ENCODE measurements at regions not wholly inside any gene's neighbourhood (a gene's known extent, or its start where the extent isn't known, plus 50 kb on each side); places are given as distances from the start of the nearest gene placed in this dataset.

- Mint-ChIP-seq H3K4me1 (no peaks in the 10 kb centered on the region), H3K36me3 (no peaks in the 10 kb centered on the region), H3K9me3 (peaks cover 0 to 5% (median 0%) of the 10 kb centered on the region in 7 donors), H3K4me3 (no peak overlapping the region), H3K27ac (no peak overlapping the region), H3K27me3 (ENCODE audit: low read depth in 3 of 3) (peaks cover 0 to 4% (median under 1%) of the 10 kb centered on the region in 3 donors)
- H3K36me3 ChIP-seq (replicated peaks in 1 of 2; ENCODE audit: control insufficient read depth in 1 of 2, insufficient read depth in 2 of 2, low read length in 2 of 2): no peaks in the 10 kb centered on the region
- no peaks in the 10 kb centered on the region for H4K20me1 ChIP-seq (ENCODE audit: insufficient read depth, low read length)
- no peak overlapping the region for H2AFZ ChIP-seq (ENCODE audit: insufficient read depth, low read depth, low read length, poor library complexity, severe bottlenecking)
- no peak overlapping the region for H3K27ac ChIP-seq (ENCODE audit: low read depth in 1 of 2, low read length in 2 of 2)
- intact Hi-C loops (cut with micrococcal nuclease): no loop called here
- H3K9me3 ChIP-seq (replicated peaks in 1 of 2; ENCODE audit: control insufficient read depth in 1 of 2, insufficient read depth in 1 of 2, low read length in 2 of 2): no peaks in the 10 kb centered on the region
- 33% methylated on average over 2 of the region's 3 CpGs for WGBS (ENCODE audit: insufficient coverage)
- no peak overlapping the region for H3K4me2 ChIP-seq (replicated peaks; ENCODE audit: extremely low read depth, low read length, poor library complexity, severe bottlenecking)
- no peak for DNase-seq
- no peaks in the 10 kb centered on the region for H3K4me1 ChIP-seq (ENCODE audit: control insufficient read depth in 1 of 2, insufficient read depth in 2 of 2, low read length in 2 of 2)
- no peaks in the 10 kb centered on the region for H3K79me2 ChIP-seq (ENCODE audit: insufficient read depth, low read length)
- no peaks in the 10 kb centered on the region for H3K27me3 ChIP-seq (ENCODE audit: control insufficient read depth in 2 of 2, insufficient read depth in 2 of 2, low read length in 2 of 2)
- TF ChIP-seq, protein P1, sequence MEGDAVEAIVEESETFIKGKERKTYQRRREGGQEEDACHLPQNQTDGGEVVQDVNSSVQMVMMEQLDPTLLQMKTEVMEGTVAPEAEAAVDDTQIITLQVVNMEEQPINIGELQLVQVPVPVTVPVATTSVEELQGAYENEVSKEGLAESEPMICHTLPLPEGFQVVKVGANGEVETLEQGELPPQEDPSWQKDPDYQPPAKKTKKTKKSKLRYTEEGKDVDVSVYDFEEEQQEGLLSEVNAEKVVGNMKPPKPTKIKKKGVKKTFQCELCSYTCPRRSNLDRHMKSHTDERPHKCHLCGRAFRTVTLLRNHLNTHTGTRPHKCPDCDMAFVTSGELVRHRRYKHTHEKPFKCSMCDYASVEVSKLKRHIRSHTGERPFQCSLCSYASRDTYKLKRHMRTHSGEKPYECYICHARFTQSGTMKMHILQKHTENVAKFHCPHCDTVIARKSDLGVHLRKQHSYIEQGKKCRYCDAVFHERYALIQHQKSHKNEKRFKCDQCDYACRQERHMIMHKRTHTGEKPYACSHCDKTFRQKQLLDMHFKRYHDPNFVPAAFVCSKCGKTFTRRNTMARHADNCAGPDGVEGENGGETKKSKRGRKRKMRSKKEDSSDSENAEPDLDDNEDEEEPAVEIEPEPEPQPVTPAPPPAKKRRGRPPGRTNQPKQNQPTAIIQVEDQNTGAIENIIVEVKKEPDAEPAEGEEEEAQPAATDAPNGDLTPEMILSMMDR (IDR thresholded peaks at IDR 0.05): no peak
- no peak overlapping the region for H3K9ac ChIP-seq (ENCODE audit: insufficient read depth, low read length, poor library complexity, severe bottlenecking)
- H3K4me3 ChIP-seq (replicated peaks in 1 of 3; ENCODE audit: low read depth in 2 of 3, low read length in 3 of 3): no peak overlapping the region
These were observed 182.4 kb upstream of the CXXC4 start for GRCh38 chr4:104677116-104677515.

DNA sequence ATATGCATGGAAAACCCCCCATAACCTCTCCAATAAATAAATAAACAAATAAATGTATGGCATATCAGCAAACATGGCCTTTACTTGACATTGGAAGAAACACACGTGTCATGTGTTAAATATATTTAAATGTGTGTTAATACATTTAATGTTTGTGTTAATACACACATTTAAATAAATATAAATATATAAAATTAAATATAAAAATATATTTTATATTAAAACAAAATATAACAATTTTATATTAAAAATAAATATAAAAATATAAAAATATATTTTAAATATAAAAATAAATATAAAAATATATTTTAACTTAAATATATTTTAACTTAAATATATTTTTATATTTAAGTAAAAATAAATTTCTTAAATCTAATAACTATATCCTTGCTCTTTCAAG, 187.6 kb upstream of the CXXC4 start:
- intact Hi-C loops (cut with micrococcal nuclease): no loop called here
- Mint-ChIP-seq H3K27ac (no peak overlapping the region), H3K36me3 (no peaks in the 10 kb centered on the region), H3K4me3 (no peak overlapping the region), H3K9me3 (peaks cover 0 to 3% (median 2%) of the 10 kb centered on the region in 7 donors), H3K27me3 (ENCODE audit: low read depth in 3 of 3) (peaks cover 0 to 2% (median 1%) of the 10 kb centered on the region in 3 donors), H3K4me1 (no peaks in the 10 kb centered on the region)
- Histone ChIP-seq H3K4me1 (ENCODE audit: control insufficient read depth in 1 of 2, insufficient read depth in 2 of 2, low read length in 2 of 2) (no peaks in the 10 kb centered on the region), H3K27me3 (ENCODE audit: control insufficient read depth in 2 of 2, insufficient read depth in 2 of 2, low read length in 2 of 2) (no peaks in the 10 kb centered on the region), H4K20me1 (ENCODE audit: insufficient read depth, low read length) (no peaks in the 10 kb centered on the region), H3K9me3 (replicated peaks in 1 of 2; ENCODE audit: control insufficient read depth in 1 of 2, insufficient read depth in 1 of 2, low read length in 2 of 2) (no peaks in the 10 kb centered on the region), H3K4me2 (replicated peaks; ENCODE audit: extremely low read depth, low read length, poor library complexity, severe bottlenecking) (no peak overlapping the region), H3K4me3 (replicated peaks in 1 of 3; ENCODE audit: low read depth in 2 of 3, low read length in 3 of 3) (no peak overlapping the region), H3K36me3 (replicated peaks in 1 of 2; ENCODE audit: control insufficient read depth in 1 of 2, insufficient read depth in 2 of 2, low read length in 2 of 2) (no peaks in the 10 kb centered on the region), H2AFZ (ENCODE audit: insufficient read depth, low read depth, low read length, poor library complexity, severe bottlenecking) (no peak overlapping the region), H3K9ac (ENCODE audit: insufficient read depth, low read length, poor library complexity, severe bottlenecking) (no peak overlapping the region), H3K27ac (ENCODE audit: low read depth in 1 of 2, low read length in 2 of 2) (no peak overlapping the region), H3K79me2 (ENCODE audit: insufficient read depth, low read length) (no peaks in the 10 kb centered on the region)
- TF ChIP-seq, protein P1 (IDR thresholded peaks at IDR 0.05): no peak
- no peak for DNase-seq
- no CpG with 5 or more reads among the region's 1 CpG for WGBS (ENCODE audit: insufficient coverage)
